ENCODE measurements at regions not wholly inside any gene's neighbourhood (a gene's known extent, or its start where the extent isn't known, plus 50 kb on each side); places are given as distances from the start of the nearest gene placed in this dataset.

DNA sequence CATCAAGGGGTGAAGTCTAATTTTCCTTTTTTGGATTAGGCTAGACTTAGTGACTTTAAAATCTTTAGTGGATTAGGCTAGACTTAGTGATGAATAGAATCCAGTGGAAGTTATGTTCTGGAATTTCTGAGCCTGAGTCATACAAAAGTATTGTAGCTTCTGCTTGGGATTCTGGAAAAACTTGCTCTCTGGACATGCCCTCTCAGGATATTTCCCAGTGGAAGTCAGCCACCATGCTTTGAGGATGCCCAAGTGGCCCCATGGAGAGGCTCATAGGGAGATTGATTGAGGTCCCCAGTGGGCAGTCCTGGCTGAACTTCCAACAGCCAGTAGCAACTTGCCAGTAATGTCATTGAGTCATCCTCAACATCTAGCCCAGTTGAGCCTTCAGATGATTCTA is 112.4 kb upstream of the PRLR start:
- TF ChIP-seq, protein P1, sequence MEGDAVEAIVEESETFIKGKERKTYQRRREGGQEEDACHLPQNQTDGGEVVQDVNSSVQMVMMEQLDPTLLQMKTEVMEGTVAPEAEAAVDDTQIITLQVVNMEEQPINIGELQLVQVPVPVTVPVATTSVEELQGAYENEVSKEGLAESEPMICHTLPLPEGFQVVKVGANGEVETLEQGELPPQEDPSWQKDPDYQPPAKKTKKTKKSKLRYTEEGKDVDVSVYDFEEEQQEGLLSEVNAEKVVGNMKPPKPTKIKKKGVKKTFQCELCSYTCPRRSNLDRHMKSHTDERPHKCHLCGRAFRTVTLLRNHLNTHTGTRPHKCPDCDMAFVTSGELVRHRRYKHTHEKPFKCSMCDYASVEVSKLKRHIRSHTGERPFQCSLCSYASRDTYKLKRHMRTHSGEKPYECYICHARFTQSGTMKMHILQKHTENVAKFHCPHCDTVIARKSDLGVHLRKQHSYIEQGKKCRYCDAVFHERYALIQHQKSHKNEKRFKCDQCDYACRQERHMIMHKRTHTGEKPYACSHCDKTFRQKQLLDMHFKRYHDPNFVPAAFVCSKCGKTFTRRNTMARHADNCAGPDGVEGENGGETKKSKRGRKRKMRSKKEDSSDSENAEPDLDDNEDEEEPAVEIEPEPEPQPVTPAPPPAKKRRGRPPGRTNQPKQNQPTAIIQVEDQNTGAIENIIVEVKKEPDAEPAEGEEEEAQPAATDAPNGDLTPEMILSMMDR (IDR thresholded peaks at IDR 0.05), result no peak
- TF ChIP-seq POLR2A (IDR thresholded peaks at IDR 0.05), result no peak

Measured in breast epithelium (tissue), 3 donors.